ENCODE measurements at regions not wholly inside any gene's neighbourhood (a gene's known extent, or its start where the extent isn't known, plus 50 kb on each side); places are given as distances from the start of the nearest gene placed in this dataset.

DNA sequence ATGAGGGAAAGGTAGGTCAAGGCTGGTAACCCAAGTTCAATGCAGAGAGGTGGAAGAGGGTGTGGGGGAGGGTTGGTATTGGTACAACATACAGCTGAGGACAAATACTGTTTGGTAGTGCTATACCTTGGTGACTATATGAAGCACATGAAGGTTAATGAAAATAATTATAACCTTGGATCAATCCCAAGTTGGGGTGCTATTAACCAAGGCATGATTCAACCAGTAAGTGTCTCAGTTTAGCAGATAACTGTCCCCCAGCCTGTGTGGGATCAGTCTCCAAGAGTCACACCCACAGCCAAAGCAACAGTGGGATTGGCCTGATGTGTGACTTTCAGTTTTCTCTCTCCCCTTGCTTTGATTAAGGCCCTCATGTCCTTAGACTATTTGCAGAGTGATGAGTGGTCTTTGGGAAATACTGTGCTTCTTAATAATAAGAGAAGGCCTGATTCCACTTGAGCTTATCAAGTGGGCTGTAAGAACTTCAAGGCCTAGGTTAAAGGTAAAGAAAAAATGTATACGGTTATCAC is 80.8 kb downstream of the EOMES start:
- no peak overlapping the region for H3K4me3 ChIP-seq (ENCODE audit: low read length)
- no peak for DNase-seq
- H2AFZ ChIP-seq (ENCODE audit: low read length): no peak overlapping the region
- TF ChIP-seq, protein P1, sequence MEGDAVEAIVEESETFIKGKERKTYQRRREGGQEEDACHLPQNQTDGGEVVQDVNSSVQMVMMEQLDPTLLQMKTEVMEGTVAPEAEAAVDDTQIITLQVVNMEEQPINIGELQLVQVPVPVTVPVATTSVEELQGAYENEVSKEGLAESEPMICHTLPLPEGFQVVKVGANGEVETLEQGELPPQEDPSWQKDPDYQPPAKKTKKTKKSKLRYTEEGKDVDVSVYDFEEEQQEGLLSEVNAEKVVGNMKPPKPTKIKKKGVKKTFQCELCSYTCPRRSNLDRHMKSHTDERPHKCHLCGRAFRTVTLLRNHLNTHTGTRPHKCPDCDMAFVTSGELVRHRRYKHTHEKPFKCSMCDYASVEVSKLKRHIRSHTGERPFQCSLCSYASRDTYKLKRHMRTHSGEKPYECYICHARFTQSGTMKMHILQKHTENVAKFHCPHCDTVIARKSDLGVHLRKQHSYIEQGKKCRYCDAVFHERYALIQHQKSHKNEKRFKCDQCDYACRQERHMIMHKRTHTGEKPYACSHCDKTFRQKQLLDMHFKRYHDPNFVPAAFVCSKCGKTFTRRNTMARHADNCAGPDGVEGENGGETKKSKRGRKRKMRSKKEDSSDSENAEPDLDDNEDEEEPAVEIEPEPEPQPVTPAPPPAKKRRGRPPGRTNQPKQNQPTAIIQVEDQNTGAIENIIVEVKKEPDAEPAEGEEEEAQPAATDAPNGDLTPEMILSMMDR (IDR thresholded peaks at IDR 0.05; ENCODE audit: low read length): no peak
- no peak for TF ChIP-seq EZH2phosphoT487 (IDR thresholded peaks at IDR 0.05; ENCODE audit: low read length)
- H3K27ac ChIP-seq (ENCODE audit: low read length): no peak overlapping the region
- no peaks in the 10 kb centered on the region for H3K9me2 ChIP-seq (replicated peaks; ENCODE audit: insufficient read depth, low read length)
- H3K4me1 ChIP-seq (ENCODE audit: low read length): no peaks in the 10 kb centered on the region
- no peak overlapping the region for H3K9ac ChIP-seq (ENCODE audit: low read length)
- H3K79me2 ChIP-seq (ENCODE audit: low read length): no peaks in the 10 kb centered on the region
- no peaks in the 10 kb centered on the region for H4K20me1 ChIP-seq (ENCODE audit: insufficient read depth, low read length)
- H3K4me2 ChIP-seq (ENCODE audit: low read depth, low read length): no peak overlapping the region
- H3F3A ChIP-seq (ENCODE audit: insufficient read depth, low read length): no peaks in the 10 kb centered on the region
- no peaks in the 10 kb centered on the region for H3K27me3 ChIP-seq (replicated peaks; ENCODE audit: insufficient read depth, low read length)
- no peaks in the 10 kb centered on the region for H3K36me3 ChIP-seq (replicated peaks; ENCODE audit: insufficient read depth, low read length)
- H3K9me3 ChIP-seq (replicated peaks; ENCODE audit: insufficient read depth, low read length): no peaks in the 10 kb centered on the region

DNA sequence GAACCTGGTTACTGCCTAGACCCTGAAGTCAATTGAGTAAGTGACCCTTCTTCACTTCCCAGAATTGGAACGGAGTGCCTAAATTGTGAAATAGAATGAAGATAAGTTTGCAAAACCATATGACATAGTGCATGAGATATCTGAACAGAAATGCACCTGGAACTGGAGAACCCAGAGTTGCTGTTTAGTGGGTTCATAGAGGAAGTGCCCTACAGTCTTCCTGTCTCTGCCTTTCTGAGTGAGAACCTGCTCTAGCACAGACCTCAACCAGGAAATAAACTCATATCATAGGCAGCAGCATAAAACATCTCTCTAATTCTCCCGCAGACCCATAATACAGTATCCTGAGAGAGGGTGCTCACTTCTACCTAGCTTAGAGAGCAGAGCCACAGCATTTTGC is 82.9 kb downstream of the EOMES start:
- Histone ChIP-seq H3F3A (ENCODE audit: insufficient read depth, low read length) (no peaks in the 10 kb centered on the region), H3K4me3 (ENCODE audit: low read length) (no peak overlapping the region), H3K4me1 (ENCODE audit: low read length) (no peaks in the 10 kb centered on the region), H3K79me2 (ENCODE audit: low read length) (no peaks in the 10 kb centered on the region), H4K20me1 (ENCODE audit: insufficient read depth, low read length) (no peaks in the 10 kb centered on the region), H3K9me2 (replicated peaks; ENCODE audit: insufficient read depth, low read length) (no peaks in the 10 kb centered on the region), H2AFZ (ENCODE audit: low read length) (no peak overlapping the region), H3K9ac (ENCODE audit: low read length) (no peak overlapping the region), H3K27ac (ENCODE audit: low read length) (no peak overlapping the region), H3K9me3 (replicated peaks; ENCODE audit: insufficient read depth, low read length) (no peaks in the 10 kb centered on the region), H3K36me3 (replicated peaks; ENCODE audit: insufficient read depth, low read length) (no peaks in the 10 kb centered on the region), H3K27me3 (replicated peaks; ENCODE audit: insufficient read depth, low read length) (no peaks in the 10 kb centered on the region), H3K4me2 (ENCODE audit: low read depth, low read length) (no peak overlapping the region)
- TF ChIP-seq, protein P1 (IDR thresholded peaks at IDR 0.05; ENCODE audit: low read length): no peak
- TF ChIP-seq EZH2phosphoT487 (IDR thresholded peaks at IDR 0.05; ENCODE audit: low read length): no peak
- no peak for TF ChIP-seq EZH2 (optimal IDR thresholded peaks at IDR 0.05; ENCODE audit: low read depth, low read length)
- DNase-seq: no peak

DNA sequence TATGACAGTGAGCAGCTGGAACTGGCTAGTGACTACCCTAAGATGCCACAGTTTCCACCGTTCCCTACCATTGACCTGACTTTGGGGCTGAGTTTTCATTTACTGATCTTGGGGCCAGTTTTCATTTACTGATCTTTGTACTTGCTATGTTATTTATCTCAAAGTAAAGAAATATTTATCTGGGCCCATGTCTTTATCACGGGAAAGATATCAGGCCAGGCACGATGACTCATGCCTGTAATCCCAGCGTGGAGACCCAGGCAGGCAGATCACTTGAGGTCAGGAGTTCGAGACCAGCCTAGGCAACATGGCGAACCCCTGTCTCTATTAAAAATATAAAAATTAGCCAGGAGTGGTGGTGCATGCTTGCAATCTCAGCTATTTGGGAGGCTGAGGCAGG is 83.5 kb downstream of the EOMES start:
- H3F3A ChIP-seq (ENCODE audit: insufficient read depth, low read length): no peaks in the 10 kb centered on the region
- H3K4me3 ChIP-seq (ENCODE audit: low read length): no peak overlapping the region
- no peak for DNase-seq
- no peaks in the 10 kb centered on the region for H3K9me2 ChIP-seq (replicated peaks; ENCODE audit: insufficient read depth, low read length)
- H3K9ac ChIP-seq (ENCODE audit: low read length): no peak overlapping the region
- H4K20me1 ChIP-seq (ENCODE audit: insufficient read depth, low read length): no peaks in the 10 kb centered on the region
- H2AFZ ChIP-seq (ENCODE audit: low read length): no peak overlapping the region
- H3K27me3 ChIP-seq (replicated peaks; ENCODE audit: insufficient read depth, low read length): no peaks in the 10 kb centered on the region
- no peak overlapping the region for H3K4me2 ChIP-seq (ENCODE audit: low read depth, low read length)
- no peaks in the 10 kb centered on the region for H3K36me3 ChIP-seq (replicated peaks; ENCODE audit: insufficient read depth, low read length)
- no peak overlapping the region for H3K27ac ChIP-seq (ENCODE audit: low read length)
- TF ChIP-seq, protein P1 (IDR thresholded peaks at IDR 0.05; ENCODE audit: low read length): no peak
- TF ChIP-seq EZH2phosphoT487 (IDR thresholded peaks at IDR 0.05; ENCODE audit: low read length) (no peak), EZH2 (optimal IDR thresholded peaks at IDR 0.05; ENCODE audit: low read depth, low read length) (no peak)
- H3K4me1 ChIP-seq (ENCODE audit: low read length): no peaks in the 10 kb centered on the region
- H3K9me3 ChIP-seq (replicated peaks; ENCODE audit: insufficient read depth, low read length): no peaks in the 10 kb centered on the region
- H3K79me2 ChIP-seq (ENCODE audit: low read length): no peaks in the 10 kb centered on the region

Measured in MM.1S (cell line).